PC-3 (cell line): ENCODE measurements at regions not wholly inside any gene's neighbourhood (a gene's known extent, or its start where the extent isn't known, plus 50 kb on each side); places are given as distances from the start of the nearest gene placed in this dataset.

ENCODE experiments used
- EZH2phosphoT487 ChIP-seq: fragments of 300-600 bp; sonication (generic); IDR thresholded peaks from 2 replicates; pipeline ENCODE4 v1.6.1; 2018; ENCODE audit warnings: mild to moderate bottlenecking, antibody characterized with exemption, low read length, borderline replicate concordance
- TF ChIP-seq, protein P1 (sequence below): fragments of 300-600 bp; sonication (generic); conservative IDR thresholded peaks from 2 replicates; pipeline ENCODE4 v1.5.1; 2017; ENCODE audit warnings: antibody characterized with exemption, low read depth, mild to moderate bottlenecking, low read length

DNA sequence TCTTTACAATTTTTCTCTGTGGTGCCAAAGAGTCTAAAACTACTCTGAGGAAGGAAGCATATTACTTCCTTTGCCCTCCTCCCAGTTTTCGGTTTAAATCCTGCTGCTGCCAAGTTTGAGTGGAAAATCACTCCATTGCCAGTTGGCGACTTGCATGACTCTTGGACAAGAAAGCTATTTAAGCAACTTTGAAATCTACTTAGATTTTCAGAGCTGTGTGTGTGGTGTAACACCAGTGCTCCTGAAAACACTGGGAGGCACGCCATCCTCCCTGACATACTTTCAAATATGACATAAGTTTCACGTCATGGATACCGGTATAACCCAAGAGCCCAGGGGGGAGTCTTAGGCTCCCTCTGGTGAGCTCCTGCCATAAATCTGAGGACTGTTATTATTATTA, 83.5 kb upstream of the RIOK2 start:
- TF ChIP-seq, protein P1, sequence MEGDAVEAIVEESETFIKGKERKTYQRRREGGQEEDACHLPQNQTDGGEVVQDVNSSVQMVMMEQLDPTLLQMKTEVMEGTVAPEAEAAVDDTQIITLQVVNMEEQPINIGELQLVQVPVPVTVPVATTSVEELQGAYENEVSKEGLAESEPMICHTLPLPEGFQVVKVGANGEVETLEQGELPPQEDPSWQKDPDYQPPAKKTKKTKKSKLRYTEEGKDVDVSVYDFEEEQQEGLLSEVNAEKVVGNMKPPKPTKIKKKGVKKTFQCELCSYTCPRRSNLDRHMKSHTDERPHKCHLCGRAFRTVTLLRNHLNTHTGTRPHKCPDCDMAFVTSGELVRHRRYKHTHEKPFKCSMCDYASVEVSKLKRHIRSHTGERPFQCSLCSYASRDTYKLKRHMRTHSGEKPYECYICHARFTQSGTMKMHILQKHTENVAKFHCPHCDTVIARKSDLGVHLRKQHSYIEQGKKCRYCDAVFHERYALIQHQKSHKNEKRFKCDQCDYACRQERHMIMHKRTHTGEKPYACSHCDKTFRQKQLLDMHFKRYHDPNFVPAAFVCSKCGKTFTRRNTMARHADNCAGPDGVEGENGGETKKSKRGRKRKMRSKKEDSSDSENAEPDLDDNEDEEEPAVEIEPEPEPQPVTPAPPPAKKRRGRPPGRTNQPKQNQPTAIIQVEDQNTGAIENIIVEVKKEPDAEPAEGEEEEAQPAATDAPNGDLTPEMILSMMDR, result no peak
- no peak for TF ChIP-seq EZH2phosphoT487
